Endothelial cell (in vitro differentiated cells): ENCODE measurements at regions not wholly inside any gene's neighbourhood (a gene's known extent, or its start where the extent isn't known, plus 50 kb on each side); places are given as distances from the start of the nearest gene placed in this dataset.

Source experiments
- DNase-seq: peaks from one replicate; pipeline ENCODE4 v3.0.0; 2021; ENCODE audit warnings: low spot score
- H3K27ac Mint-ChIP-seq: one replicate; pipeline ENCODE4 v1.8.0; 2021; ENCODE audit warnings: mixed read lengths, inconsistent platforms; ENCODE audit not compliant: unreplicated experiment
- H3K27me3 Mint-ChIP-seq: one replicate; pipeline ENCODE4 v1.8.0; 2021; ENCODE audit warnings: mild to moderate bottlenecking, moderate library complexity, mixed read lengths, inconsistent platforms; ENCODE audit not compliant: unreplicated experiment
- H3K36me3 Mint-ChIP-seq: one replicate; pipeline ENCODE4 v1.8.0; 2021; ENCODE audit warnings: mild to moderate bottlenecking, low read depth, mixed read lengths, inconsistent platforms; ENCODE audit not compliant: unreplicated experiment
- H3K4me1 Mint-ChIP-seq: one replicate; pipeline ENCODE4 v1.8.0; 2021; ENCODE audit warnings: mild to moderate bottlenecking, mixed read lengths, inconsistent platforms; ENCODE audit not compliant: unreplicated experiment
- H3K4me3 Mint-ChIP-seq: one replicate; pipeline ENCODE4 v1.8.0; 2021; ENCODE audit warnings: mild to moderate bottlenecking, mixed read lengths, inconsistent platforms; ENCODE audit not compliant: unreplicated experiment
- H3K9me3 Mint-ChIP-seq: one replicate; pipeline ENCODE4 v1.8.0; 2021; ENCODE audit warnings: mixed read lengths, inconsistent platforms; ENCODE audit not compliant: unreplicated experiment
- TF ChIP-seq, protein P1 (sequence below): fragments of 200-600 bp; sonication (generic); IDR thresholded peaks from one replicate; pipeline ENCODE4 v1.5.0; 2021; ENCODE audit warnings: antibody characterized with exemption; ENCODE audit not compliant: unreplicated experiment

DNA sequence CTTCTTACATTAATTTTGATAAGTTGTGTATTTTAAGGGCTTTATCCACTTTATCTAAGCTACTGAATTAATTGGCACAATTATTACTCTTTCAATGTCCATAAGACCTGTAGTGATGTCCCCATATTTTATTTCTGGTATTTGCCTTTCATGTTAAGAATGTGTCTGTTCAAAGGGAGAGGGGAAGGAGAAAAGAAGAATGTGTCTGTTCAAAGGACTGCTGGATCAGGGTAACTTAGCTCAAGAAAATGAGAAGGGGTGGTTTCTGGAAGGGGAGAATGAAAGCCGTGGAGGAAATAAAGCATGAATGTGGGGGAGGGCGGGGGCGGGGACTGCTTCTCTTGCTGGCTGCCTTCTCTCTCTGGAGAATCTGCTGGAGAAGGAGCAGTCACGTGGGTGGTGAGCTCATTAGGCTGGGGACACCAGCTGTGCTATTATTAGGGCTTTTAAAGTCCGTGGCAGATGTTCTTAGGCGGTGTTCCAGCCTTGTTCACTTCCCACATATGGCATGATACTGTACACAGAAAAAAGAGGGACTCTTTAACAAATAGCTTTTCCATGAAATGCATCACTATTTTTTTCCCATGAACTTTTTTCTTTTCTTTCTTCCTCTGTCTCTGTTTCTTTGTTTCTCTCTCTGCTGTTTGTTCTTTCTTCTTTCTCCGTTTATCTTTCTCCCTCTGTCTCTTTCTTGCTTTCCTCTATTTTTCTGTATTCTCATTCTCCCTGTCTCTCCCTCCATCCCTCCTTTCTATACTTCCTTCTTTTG, 63.7 kb upstream of the ULK4 start:
- H3K4me1 Mint-ChIP-seq = peaks cover 30% of the 10 kb centered on the region
- peaks cover 8% of the 10 kb centered on the region for H3K36me3 Mint-ChIP-seq
- peaks cover 7% of the 10 kb centered on the region for H3K27me3 Mint-ChIP-seq
- no peaks in the 10 kb centered on the region for H3K9me3 Mint-ChIP-seq
- H3K4me3 Mint-ChIP-seq = peak overlapping the region; percentile 76
- DNase-seq = peak; percentile 68
- H3K27ac Mint-ChIP-seq = peak overlapping the region; percentile 100
- TF ChIP-seq, protein P1, sequence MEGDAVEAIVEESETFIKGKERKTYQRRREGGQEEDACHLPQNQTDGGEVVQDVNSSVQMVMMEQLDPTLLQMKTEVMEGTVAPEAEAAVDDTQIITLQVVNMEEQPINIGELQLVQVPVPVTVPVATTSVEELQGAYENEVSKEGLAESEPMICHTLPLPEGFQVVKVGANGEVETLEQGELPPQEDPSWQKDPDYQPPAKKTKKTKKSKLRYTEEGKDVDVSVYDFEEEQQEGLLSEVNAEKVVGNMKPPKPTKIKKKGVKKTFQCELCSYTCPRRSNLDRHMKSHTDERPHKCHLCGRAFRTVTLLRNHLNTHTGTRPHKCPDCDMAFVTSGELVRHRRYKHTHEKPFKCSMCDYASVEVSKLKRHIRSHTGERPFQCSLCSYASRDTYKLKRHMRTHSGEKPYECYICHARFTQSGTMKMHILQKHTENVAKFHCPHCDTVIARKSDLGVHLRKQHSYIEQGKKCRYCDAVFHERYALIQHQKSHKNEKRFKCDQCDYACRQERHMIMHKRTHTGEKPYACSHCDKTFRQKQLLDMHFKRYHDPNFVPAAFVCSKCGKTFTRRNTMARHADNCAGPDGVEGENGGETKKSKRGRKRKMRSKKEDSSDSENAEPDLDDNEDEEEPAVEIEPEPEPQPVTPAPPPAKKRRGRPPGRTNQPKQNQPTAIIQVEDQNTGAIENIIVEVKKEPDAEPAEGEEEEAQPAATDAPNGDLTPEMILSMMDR = no peak

DNA sequence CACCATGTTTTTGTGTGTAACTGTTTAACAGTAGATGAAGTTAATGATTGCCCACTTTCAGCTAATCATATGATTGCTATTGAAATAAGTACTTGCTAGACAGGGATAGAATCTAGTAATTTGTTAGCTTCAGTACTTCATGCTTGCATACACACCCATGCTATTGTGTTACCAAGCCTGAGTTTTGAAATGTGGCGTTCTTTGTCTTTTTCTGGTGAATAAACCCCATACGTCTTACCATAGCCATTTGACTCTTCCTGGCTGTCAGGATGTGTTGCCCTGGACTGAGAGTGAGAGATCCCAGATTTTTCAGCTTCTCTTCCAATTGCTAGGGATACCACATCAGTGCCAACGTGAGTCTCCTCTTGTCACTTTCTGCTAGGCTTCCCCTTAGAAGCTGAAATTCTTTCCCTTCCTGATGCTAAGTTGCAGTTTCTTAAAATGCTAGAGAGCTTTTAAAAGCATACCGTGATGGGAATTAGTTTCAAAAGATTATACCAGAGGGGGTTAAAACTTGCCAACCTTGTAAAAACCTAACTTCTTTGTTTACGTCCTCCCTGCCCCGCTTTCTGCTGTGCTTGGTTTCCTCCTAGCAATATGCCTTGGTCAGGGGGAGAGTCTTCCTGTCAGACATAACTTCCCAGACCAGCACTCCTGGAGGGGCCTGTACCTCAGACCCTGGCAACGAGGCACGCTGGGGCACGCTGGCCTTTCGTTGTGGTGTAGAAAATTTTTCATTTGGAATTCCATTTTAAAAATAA, 62.9 kb upstream of the ULK4 start:
- peak overlapping the region; percentile 76 for H3K4me3 Mint-ChIP-seq
- TF ChIP-seq, protein P1 = no peak
- peak overlapping the region; percentile 100 for H3K27ac Mint-ChIP-seq
- H3K27me3 Mint-ChIP-seq = peaks cover 7% of the 10 kb centered on the region
- peaks cover 32% of the 10 kb centered on the region for H3K4me1 Mint-ChIP-seq
- H3K9me3 Mint-ChIP-seq = no peaks in the 10 kb centered on the region
- DNase-seq = peak; percentile 42
- H3K36me3 Mint-ChIP-seq = peaks cover 8% of the 10 kb centered on the region

DNA sequence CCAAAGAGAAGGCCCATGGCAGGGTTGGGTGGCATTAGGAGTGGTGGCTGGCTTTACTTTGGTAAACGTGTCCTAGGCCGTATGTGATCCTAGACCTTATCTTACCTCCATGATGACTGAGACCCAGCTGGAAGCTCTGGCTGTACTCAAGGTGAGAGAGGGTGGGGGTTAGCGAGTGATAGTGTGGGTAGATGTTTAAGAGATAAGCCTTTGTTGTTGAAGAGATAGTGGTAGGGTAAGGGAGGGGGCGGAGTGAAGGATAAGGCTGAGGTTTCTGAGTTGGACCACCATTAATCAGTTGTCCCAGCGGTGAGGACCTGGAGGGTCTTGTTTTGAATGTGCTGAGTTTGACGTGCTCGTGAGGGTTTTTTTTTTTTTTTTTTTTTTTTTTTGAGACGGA, 61.5 kb upstream of the ULK4 start:
- no peak for DNase-seq
- H3K9me3 Mint-ChIP-seq = no peaks in the 10 kb centered on the region
- peak overlapping the region; percentile 89 for H3K27ac Mint-ChIP-seq
- peaks cover 3% of the 10 kb centered on the region for H3K27me3 Mint-ChIP-seq
- H3K36me3 Mint-ChIP-seq = peaks cover 3% of the 10 kb centered on the region
- peaks cover 34% of the 10 kb centered on the region for H3K4me1 Mint-ChIP-seq
- H3K4me3 Mint-ChIP-seq = no peak overlapping the region
- TF ChIP-seq, protein P1 = no peak

DNA sequence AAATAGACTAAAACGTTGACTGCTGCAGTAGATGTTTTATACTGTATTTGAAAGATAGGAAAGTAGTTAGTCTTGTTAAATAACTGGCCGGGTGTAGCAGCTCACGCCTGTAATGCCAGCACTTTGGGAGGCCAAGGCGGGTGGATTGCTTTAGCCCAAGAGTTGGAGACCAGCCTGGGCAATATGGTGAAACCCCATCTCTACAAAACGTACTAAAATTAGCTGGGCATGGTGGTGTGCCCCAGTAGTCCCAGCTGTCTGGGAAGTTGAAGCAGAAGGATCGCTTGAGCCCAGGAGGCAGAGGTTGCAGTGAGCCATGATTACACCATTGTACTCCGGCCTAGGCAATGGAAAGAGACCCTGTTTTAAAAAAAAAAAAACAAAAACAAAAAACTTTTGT, 60.5 kb upstream of the ULK4 start:
- H3K36me3 Mint-ChIP-seq = no peaks in the 10 kb centered on the region
- TF ChIP-seq, protein P1 = no peak
- DNase-seq = no peak
- peaks cover 3% of the 10 kb centered on the region for H3K27me3 Mint-ChIP-seq
- no peak overlapping the region for H3K4me3 Mint-ChIP-seq
- no peak overlapping the region for H3K27ac Mint-ChIP-seq
- peaks cover 34% of the 10 kb centered on the region for H3K4me1 Mint-ChIP-seq
- H3K9me3 Mint-ChIP-seq = no peaks in the 10 kb centered on the region
